Lower leg skin (tissue), 3 donors: ENCODE measurements at regions not wholly inside any gene's neighbourhood (a gene's known extent, or its start where the extent isn't known, plus 50 kb on each side); places are given as distances from the start of the nearest gene placed in this dataset.
"Not testable (repeated sequence)": the region's sequence is repeated elsewhere in the genome, so short reads cannot be mapped to it uniquely, and the experiment has no call there.

Source experiments
- CTCF ChIP-seq, 3 donors: fragments of 450-650 bp; IDR thresholded peaks; one replicate each; pipeline ENCODE4 v1.5.1; 2016; ENCODE audit warnings: antibody characterized with exemption in 3 of 3, mild to moderate bottlenecking in 3 of 3, moderate library complexity in 2 of 3
- POLR2A ChIP-seq, 2 donors: fragments of 450-650 bp; IDR thresholded peaks; one replicate each; pipeline ENCODE4 v1.6.1; 2016 to 2017; ENCODE audit warnings: antibody characterized with exemption in 2 of 2, mild to moderate bottlenecking in 1 of 2, moderate library complexity in 1 of 2

- TF ChIP-seq CTCF, POLR2A (IDR thresholded peaks at IDR 0.05): not testable (repeated sequence)
These were observed 613.7 kb downstream of the TUBA3C start for GRCh38 chr13:18567890-18568289.
